HCT116 (cell line): ENCODE measurements at regions not wholly inside any gene's neighbourhood (a gene's known extent, or its start where the extent isn't known, plus 50 kb on each side); places are given as distances from the start of the nearest gene placed in this dataset.

ENCODE experiments used
- ATAC-seq: fragments of 200-7000 bp; cut with Tn5 transposase; 2 replicates; pipeline ENCODE4 v1.9.1; 2020; ENCODE audit warnings: mild to moderate bottlenecking, moderate library complexity
- BruUV-seq: library from RNA; stranded (reverse); fragments of 400-500 nt; replicated peaks from 2 replicates; lab custom pipeline; 2021; lab: Mats Ljungman, UMichigan
- CTCF ChIA-PET: fragments of 300-600 bp; sonication (Branson Sonifier 250); formaldehyde crosslinking; loops from one replicate; lab custom pipeline; 2021; ENCODE audit warnings: antibody characterized with exemption; lab: Charles Lee
- POLR2A ChIA-PET: fragments of 300-600, 350-600 bp; sonication (Branson Sonifier 250); formaldehyde crosslinking; loops from one replicate; lab custom pipeline; 2021; ENCODE audit warnings: antibody characterized with exemption; lab: Charles Lee
- RAD21 ChIA-PET, 2 experiments: fragments of 300-600 bp; sonication (Branson Sonifier 250); formaldehyde crosslinking; loops; one replicate each; lab custom pipeline; 2023; ENCODE audit warnings: low total read pairs in 2 of 2; ENCODE audit not compliant: uncharacterized antibody in 2 of 2, unreplicated experiment in 2 of 2, low non-redundant PET in 1 of 2; lab: Charles Lee
- DNase-seq: peaks from one replicate; pipeline ENCODE4 v3.0.0-alpha.2; 2010; ENCODE audit warnings: low read depth, low spot score
- H2AFZ ChIP-seq: fragments of 200-600 bp; shearing (Covaris generic), sonication (generic); 2 replicates; pipeline ENCODE4 v1.6.1; 2017; ENCODE audit warnings: low read depth, mixed run types, mixed read lengths, antibody characterized with exemption, low read length; ENCODE audit not compliant: poor library complexity, severe bottlenecking
- H3K27ac ChIP-seq: 2 replicates; pipeline ENCODE4 v1.5.1; 2012; ENCODE audit warnings: low read depth, low read length
- H3K27me3 ChIP-seq: fragments of 200-600 bp; sonication (generic); 2 replicates; pipeline ENCODE4 v1.6.1; 2016; ENCODE audit warnings: mixed run types, low read length, mixed read lengths; ENCODE audit not compliant: insufficient read depth
- H3K36me3 ChIP-seq, 2 experiments: fragments of 200-500 bp in 1 of 2; fragments of 200-600 bp in 1 of 2; sonication (Bioruptor generic) in 1 of 2; sonication (generic) in 1 of 2; 2 replicates each; pipeline versions ENCODE4 v1.5.1 to v1.6.1; 2014 to 2016; ENCODE audit warnings: low read length in 2 of 2, inconsistent platforms in 1 of 2, mixed read lengths in 1 of 2, mixed run types in 1 of 2; ENCODE audit not compliant: insufficient read depth in 2 of 2, control insufficient read depth in 1 of 2
- H3K4me1 ChIP-seq, 2 experiments: fragments of 200-600 bp in 1 of 2; sonication (generic) in 1 of 2; 2 replicates each; pipeline versions ENCODE4 v1.5.1 to v1.6.1; 2012 to 2017; ENCODE audit warnings: low read length in 2 of 2, inconsistent platforms in 1 of 2, mild to moderate bottlenecking in 1 of 2, mixed read lengths in 1 of 2, mixed run types in 1 of 2, moderate library complexity in 1 of 2; ENCODE audit not compliant: insufficient read depth in 2 of 2, control insufficient read depth in 1 of 2
- H3K4me2 ChIP-seq: fragments of 200-600 bp; sonication (generic); 2 replicates; pipeline ENCODE4 v1.6.1; 2017; ENCODE audit warnings: mixed run types, low read length, mixed read lengths
- H3K4me3 ChIP-seq, 2 experiments: fragments of 200-600 bp in 1 of 2; sonication (generic) in 1 of 2; replicated peaks in 1 of 2; 2 replicates each; pipeline ENCODE4 v1.5.1; 2011 to 2016; ENCODE audit warnings: low read length in 2 of 2, control low read depth in 1 of 2, low read depth in 1 of 2, mild to moderate bottlenecking in 1 of 2, mixed read lengths in 1 of 2, mixed run types in 1 of 2
- H3K79me2 ChIP-seq: fragments of 200-600 bp; sonication (generic); 2 replicates; pipeline ENCODE4 v1.6.1; 2017; ENCODE audit warnings: mild to moderate bottlenecking, mixed run types, low read length, moderate library complexity, mixed read lengths; ENCODE audit not compliant: insufficient read depth
- H3K9ac ChIP-seq: fragments of 200-600 bp; sonication (generic); 2 replicates; pipeline ENCODE4 v1.6.1; 2016; ENCODE audit warnings: low read length, mixed read lengths
- H3K9me2 ChIP-seq: fragments of 200-600 bp; sonication (generic), shearing (Covaris generic); 2 replicates; pipeline ENCODE4 v1.6.1; 2017; ENCODE audit warnings: mixed run types, mild to moderate bottlenecking, moderate library complexity; ENCODE audit not compliant: insufficient read depth
- H3K9me3 ChIP-seq, 2 experiments: fragments of 200-500 bp in 1 of 2; fragments of 200-600 bp in 1 of 2; sonication (Bioruptor generic) in 1 of 2; sonication (generic) in 1 of 2; 2 replicates each; pipeline ENCODE4 v1.6.1; 2014 to 2017; ENCODE audit warnings: low read length in 2 of 2, mixed read lengths in 2 of 2, inconsistent platforms in 1 of 2, low read depth in 1 of 2, mild to moderate bottlenecking in 1 of 2, mixed run types in 1 of 2, moderate library complexity in 1 of 2; ENCODE audit not compliant: control insufficient read depth in 1 of 2, insufficient read depth in 1 of 2
- H4K20me1 ChIP-seq: fragments of 200-600 bp; sonication (generic), shearing (Covaris generic); 2 replicates; pipeline ENCODE4 v1.6.1; 2017; ENCODE audit warnings: mixed run types, mild to moderate bottlenecking, moderate library complexity; ENCODE audit not compliant: insufficient read depth
- RAD21 ChIP-seq: IDR thresholded peaks from 2 replicates; pipeline ENCODE4 v1.6.1; 2012; ENCODE audit warnings: low read depth, mild to moderate bottlenecking
- REST ChIP-seq: IDR thresholded peaks from 2 replicates; pipeline ENCODE4 v1.6.1; 2012; ENCODE audit warnings: low read depth
- SP1 ChIP-seq: IDR thresholded peaks from 2 replicates; pipeline ENCODE4 v1.6.1; 2012; ENCODE audit warnings: low read depth
- SRF ChIP-seq: IDR thresholded peaks from 2 replicates; pipeline ENCODE4 v1.6.1; 2012; ENCODE audit warnings: low read depth
- intact Hi-C: fragments of 100-400 bp; cut with micrococcal nuclease; formaldehyde crosslinking; loops from 2 replicates; pipeline ENCODE4 v1.10.0; 2022

- POLR2A ChIA-PET = no interaction called here
- CTCF ChIA-PET = no interaction called here
These were observed 186.0 kb upstream of the HDAC4 start for GRCh38 chr2:239586651-239587310.

More at GRCh38 chr2:239586651-239587310, 186.0 kb upstream of the HDAC4 start:
- Histone ChIP-seq H2AFZ (no peak overlapping the region), H3K4me3 (no peak overlapping the region), H3K4me1 (no peaks in the 10 kb centered on the region), H3K36me3 (no peaks in the 10 kb centered on the region), H3K79me2 (no peaks in the 10 kb centered on the region), H3K27me3 (no peaks in the 10 kb centered on the region), H4K20me1 (no peaks in the 10 kb centered on the region), H3K4me2 (no peak overlapping the region), H3K27ac (no peak overlapping the region), H3K9ac (no peak overlapping the region), H3K9me2 (no peaks in the 10 kb centered on the region), H3K9me3 (no peaks in the 10 kb centered on the region)
- TF ChIP-seq SRF (no peak), RAD21 (no peak), REST (no peak), SP1 (no peak)
- no peak for ATAC-seq
- no TSS peak for BruUV-seq
- intact Hi-C loops = no loop called here
- DNase-seq = no peak
- RAD21 ChIA-PET = no interaction called here
